CD14-positive monocyte (primary cell): ENCODE measurements at regions not wholly inside any gene's neighbourhood (a gene's known extent, or its start where the extent isn't known, plus 50 kb on each side); places are given as distances from the start of the nearest gene placed in this dataset.

Experiments
- DNase-seq, 3 donors: peaks; one replicate each; pipeline ENCODE4 v3.0.0-alpha.2; 2011 to 2022
- H2AFZ ChIP-seq: 2 replicates; pipeline ENCODE4 v1.6.0; 2012; ENCODE audit warnings: mild to moderate bottlenecking, low read depth, low read length, inconsistent platforms; ENCODE audit not compliant: insufficient read depth, poor library complexity, severe bottlenecking
- H3K27ac ChIP-seq, 2 donors: 1 replicate in 1 of 2; 2 replicates in 1 of 2; pipeline ENCODE4 v1.5.1; 2012 to 2013; ENCODE audit warnings: low read length in 2 of 2, control low read depth in 1 of 2, inconsistent platforms in 1 of 2, low read depth in 1 of 2, mild to moderate bottlenecking in 1 of 2
- H3K27me3 ChIP-seq, 2 donors: one replicate each; pipeline versions ENCODE4 v1.6.0 to v1.6.1; 2011 to 2013; ENCODE audit warnings: low read length in 2 of 2; ENCODE audit not compliant: control insufficient read depth in 2 of 2, insufficient read depth in 2 of 2
- H3K36me3 ChIP-seq, 2 donors: replicated peaks in 1 of 2; 1 replicate in 1 of 2; 2 replicates in 1 of 2; pipeline versions ENCODE4 v1.5.1 to v1.6.1; 2012 to 2013; ENCODE audit warnings: low read length in 2 of 2, control low read depth in 1 of 2, inconsistent platforms in 1 of 2, mild to moderate bottlenecking in 1 of 2; ENCODE audit not compliant: insufficient read depth in 2 of 2, control insufficient read depth in 1 of 2
- H3K4me1 ChIP-seq, 2 donors: 1 replicate in 1 of 2; 2 replicates in 1 of 2; pipeline versions ENCODE4 v1.5.1 to v1.6.1; 2012 to 2013; ENCODE audit warnings: low read length in 2 of 2, control low read depth in 1 of 2, inconsistent platforms in 1 of 2, mild to moderate bottlenecking in 1 of 2, moderate library complexity in 1 of 2; ENCODE audit not compliant: insufficient read depth in 2 of 2, control insufficient read depth in 1 of 2
- H3K4me2 ChIP-seq: replicated peaks from 2 replicates; pipeline ENCODE3; 2012; ENCODE audit warnings: low read length, moderate library complexity, mild to moderate bottlenecking; ENCODE audit not compliant: poor library complexity, severe bottlenecking; ENCODE audit errors: extremely low read depth
- H3K4me3 ChIP-seq, 3 experiments: fragments of 200-600 bp in 1 of 3; sonication (generic) in 1 of 3; replicated peaks in 1 of 3; 1 replicate in 2 of 3; 2 replicates in 1 of 3; pipeline ENCODE4 v1.5.1; 2011 to 2013; ENCODE audit warnings: low read length in 3 of 3, mild to moderate bottlenecking in 3 of 3, control low read depth in 2 of 3, low read depth in 2 of 3, inconsistent platforms in 1 of 3, moderate library complexity in 1 of 3
- H3K79me2 ChIP-seq: 2 replicates; pipeline ENCODE4 v1.6.0; 2012; ENCODE audit warnings: mild to moderate bottlenecking, control low read depth, inconsistent platforms, low read length, moderate library complexity; ENCODE audit not compliant: insufficient read depth
- H3K9ac ChIP-seq: 2 replicates; pipeline ENCODE4 v1.6.0; 2017; ENCODE audit warnings: low read length, mild to moderate bottlenecking; ENCODE audit not compliant: insufficient read depth, poor library complexity, severe bottlenecking
- H3K9me3 ChIP-seq, 2 donors: replicated peaks in 1 of 2; 1 replicate in 1 of 2; 2 replicates in 1 of 2; pipeline versions ENCODE4 v1.5.1 to v1.6.1; 2012 to 2013; ENCODE audit warnings: low read length in 2 of 2, control low read depth in 1 of 2; ENCODE audit not compliant: control insufficient read depth in 1 of 2, insufficient read depth in 1 of 2
- H4K20me1 ChIP-seq: 2 replicates; pipeline ENCODE4 v1.6.0; 2012; ENCODE audit warnings: mild to moderate bottlenecking, low read length, control low read depth, moderate library complexity; ENCODE audit not compliant: insufficient read depth
- H3K27ac Mint-ChIP-seq, 7 donors: one replicate each; pipeline ENCODE4 v1.8.0; 2020; ENCODE audit warnings: mild to moderate bottlenecking in 7 of 7, mixed read lengths in 7 of 7, moderate library complexity in 6 of 7, inconsistent platforms in 2 of 7
- H3K27me3 Mint-ChIP-seq, 3 donors: one replicate each; pipeline ENCODE4 v1.8.0; 2021 to 2022; ENCODE audit warnings: low read depth in 3 of 3, mild to moderate bottlenecking in 3 of 3, mixed read lengths in 3 of 3, moderate library complexity in 3 of 3, inconsistent platforms in 1 of 3
- H3K36me3 Mint-ChIP-seq, 2 donors: one replicate each; pipeline ENCODE4 v1.8.0; 2020; ENCODE audit warnings: mixed read lengths in 2 of 2, inconsistent platforms in 1 of 2, mild to moderate bottlenecking in 1 of 2
- H3K4me1 Mint-ChIP-seq: one replicate; pipeline ENCODE4 v1.8.0; 2020; ENCODE audit warnings: mild to moderate bottlenecking, mixed read lengths
- H3K4me3 Mint-ChIP-seq, 2 donors: one replicate each; pipeline ENCODE4 v1.8.0; 2020; ENCODE audit warnings: mild to moderate bottlenecking in 2 of 2, mixed read lengths in 2 of 2, moderate library complexity in 1 of 2
- H3K9me3 Mint-ChIP-seq, 7 donors: one replicate each; pipeline ENCODE4 v1.8.0; 2020 to 2022; ENCODE audit warnings: mixed read lengths in 7 of 7, mild to moderate bottlenecking in 6 of 7, moderate library complexity in 6 of 7, inconsistent platforms in 2 of 7
- CTCF ChIP-seq: fragments of 200-600 bp; IDR thresholded peaks from one replicate; pipeline ENCODE4 v1.8.0; 2022; ENCODE audit warnings: antibody characterized with exemption, mild to moderate bottlenecking
- WGBS: methylation state at CpG from one replicate; pipeline ENCODE4 v1.1.5; 2013; ENCODE audit warnings: missing lambda C conversion rate; ENCODE audit not compliant: insufficient coverage; 5-methylcytosine and 5-hydroxymethylcytosine counted together
- intact Hi-C, 2 donors: fragments of 100-400 bp; cut with micrococcal nuclease; formaldehyde crosslinking; loops; one replicate each; pipeline versions ENCODE4 v1.15.0 to v1.15.1; 2023

DNA sequence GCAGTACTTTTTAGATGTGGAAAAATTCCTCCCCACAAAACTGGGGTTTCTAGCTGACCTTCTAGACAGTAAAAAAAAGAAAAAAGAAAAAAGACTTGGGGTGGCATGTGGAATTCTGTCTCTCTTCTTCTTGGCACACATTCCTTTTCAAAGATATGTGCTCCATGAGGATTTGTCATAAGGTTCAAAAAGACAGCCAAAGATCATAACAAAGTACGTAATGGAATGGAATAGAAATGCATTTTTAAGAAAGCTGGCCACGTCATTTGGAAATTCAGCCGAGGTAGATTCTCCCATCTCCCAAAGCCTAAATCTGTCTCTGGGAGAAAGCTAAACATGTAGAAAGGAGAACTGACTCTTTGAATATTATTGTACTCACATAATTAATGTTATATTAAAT is 381.3 kb upstream of the NFE2L3 start:
- Histone ChIP-seq H3K4me1 (no peaks in the 10 kb centered on the region), H3K36me3 (no peaks in the 10 kb centered on the region), H2AFZ (no peak overlapping the region), H3K4me2 (no peak overlapping the region), H3K27me3 (no peaks in the 10 kb centered on the region), H3K79me2 (no peaks in the 10 kb centered on the region), H3K9me3 (no peaks in the 10 kb centered on the region), H4K20me1 (no peaks in the 10 kb centered on the region), H3K9ac (no peak overlapping the region), H3K27ac (no peak overlapping the region), H3K4me3 (no peak overlapping the region)
- no CpG with 5 or more reads among the region's 3 CpGs for WGBS
- no peak overlapping the region for H3K4me3 Mint-ChIP-seq
- intact Hi-C loops = no loop called here
- peaks cover 0 to 4% (median 0%) of the 10 kb centered on the region in 7 donors for H3K9me3 Mint-ChIP-seq
- no peak overlapping the region for H3K27ac Mint-ChIP-seq
- no peak for TF ChIP-seq CTCF
- H3K27me3 Mint-ChIP-seq = peaks cover 3 to 16% (median 6%) of the 10 kb centered on the region in 3 donors
- no peak for DNase-seq
- H3K36me3 Mint-ChIP-seq = no peaks in the 10 kb centered on the region
- H3K4me1 Mint-ChIP-seq = peaks cover under 1% of the 10 kb centered on the region

DNA sequence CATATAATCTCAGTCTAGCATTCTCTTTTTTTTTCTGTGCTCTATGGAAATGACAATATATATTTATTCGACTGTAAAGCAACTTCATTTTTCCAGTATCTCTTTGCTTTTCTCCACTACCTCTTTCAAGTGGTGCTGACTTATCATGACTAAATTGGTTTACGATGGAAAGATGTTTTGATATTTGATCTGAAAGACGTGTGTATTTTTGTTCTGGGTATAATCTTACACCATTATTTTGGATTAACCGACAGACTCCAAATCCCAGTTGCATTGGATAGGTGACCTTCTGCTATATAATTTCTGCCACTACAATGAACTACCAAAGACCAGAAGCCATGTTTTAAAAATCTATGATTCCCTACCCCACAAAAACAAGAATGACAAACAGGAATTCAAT is 380.5 kb upstream of the NFE2L3 start:
- H3K4me2 ChIP-seq = no peak overlapping the region
- no peak for TF ChIP-seq CTCF
- H3K79me2 ChIP-seq = no peaks in the 10 kb centered on the region
- peaks cover 2% of the 10 kb centered on the region for H3K4me1 Mint-ChIP-seq
- peaks cover 4 to 14% (median 6%) of the 10 kb centered on the region in 3 donors for H3K27me3 Mint-ChIP-seq
- no peaks in the 10 kb centered on the region for H3K36me3 ChIP-seq
- H3K9ac ChIP-seq = no peak overlapping the region
- no peaks in the 10 kb centered on the region for H3K27me3 ChIP-seq
- no CpG with 5 or more reads among the region's 4 CpGs for WGBS
- no peak overlapping the region for H3K4me3 ChIP-seq
- no peaks in the 10 kb centered on the region for H4K20me1 ChIP-seq
- H2AFZ ChIP-seq = no peak overlapping the region
- no peaks in the 10 kb centered on the region for H3K4me1 ChIP-seq
- no peak for DNase-seq
- H3K9me3 ChIP-seq = no peaks in the 10 kb centered on the region
- H3K36me3 Mint-ChIP-seq = no peaks in the 10 kb centered on the region
- intact Hi-C loops = no loop called here
- H3K9me3 Mint-ChIP-seq = peaks cover 0 to 2% (median 0%) of the 10 kb centered on the region in 7 donors
- H3K4me3 Mint-ChIP-seq = no peak overlapping the region
- no peak overlapping the region for H3K27ac ChIP-seq
- no peak overlapping the region for H3K27ac Mint-ChIP-seq
